ENCODE measurements at regions not wholly inside any gene's neighbourhood (a gene's known extent, or its start where the extent isn't known, plus 50 kb on each side); places are given as distances from the start of the nearest gene placed in this dataset.
"Not testable (repeated sequence)": the region's sequence is repeated elsewhere in the genome, so short reads cannot be mapped to it uniquely, and the experiment has no call there.

DNA sequence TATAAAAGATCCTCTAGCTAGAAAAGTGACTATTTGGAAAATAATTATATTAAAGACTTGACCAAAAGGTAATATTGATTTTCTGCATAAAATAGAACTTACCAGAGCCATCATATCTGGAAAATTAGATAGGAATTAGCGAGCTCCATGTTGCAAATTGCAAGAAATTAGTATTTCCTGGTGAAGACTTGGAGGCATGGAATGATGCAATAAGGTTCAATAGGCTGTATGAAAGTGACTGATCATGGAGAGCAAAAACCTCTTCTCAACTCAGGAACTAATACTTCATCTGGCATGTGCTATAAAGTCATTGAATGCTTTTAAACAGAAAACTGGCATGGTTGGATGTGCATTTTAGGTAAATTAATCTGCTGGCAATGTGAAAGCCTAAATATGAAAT lies 66.3 kb upstream of the UFM1 start:
- DNase-seq (ENCODE audit: low spot score), result peak; percentile 6

DNA sequence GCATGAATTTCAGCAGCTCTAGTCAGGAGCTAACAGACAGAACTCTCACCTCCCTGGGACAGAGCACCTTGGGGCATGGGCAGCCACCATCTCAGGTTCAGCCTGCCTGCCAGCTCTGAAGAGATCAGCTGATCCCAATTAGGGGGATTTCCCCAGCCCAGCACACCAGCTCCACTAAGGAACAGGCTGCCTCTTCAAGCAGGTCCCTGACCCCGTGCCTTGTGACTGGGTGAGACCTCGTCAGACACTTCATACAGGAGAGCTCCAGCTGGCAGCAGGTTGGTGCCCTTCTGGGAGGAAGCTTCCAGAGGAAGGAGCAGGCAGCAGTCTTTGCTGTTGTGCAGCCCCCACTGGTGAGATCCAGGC lies 84.5 kb upstream of the UFM1 start:
- no peak for DNase-seq (ENCODE audit: low spot score)

GRCh38 chr13:38264363-38265131 lies 85.1 kb upstream of the UFM1 start:
- no peak for DNase-seq (ENCODE audit: low spot score)

- DNase-seq (ENCODE audit: low spot score), result peak; percentile 77
Measured at GRCh38 chr13:38262211-38262610, 87.4 kb upstream of the UFM1 start.

DNA sequence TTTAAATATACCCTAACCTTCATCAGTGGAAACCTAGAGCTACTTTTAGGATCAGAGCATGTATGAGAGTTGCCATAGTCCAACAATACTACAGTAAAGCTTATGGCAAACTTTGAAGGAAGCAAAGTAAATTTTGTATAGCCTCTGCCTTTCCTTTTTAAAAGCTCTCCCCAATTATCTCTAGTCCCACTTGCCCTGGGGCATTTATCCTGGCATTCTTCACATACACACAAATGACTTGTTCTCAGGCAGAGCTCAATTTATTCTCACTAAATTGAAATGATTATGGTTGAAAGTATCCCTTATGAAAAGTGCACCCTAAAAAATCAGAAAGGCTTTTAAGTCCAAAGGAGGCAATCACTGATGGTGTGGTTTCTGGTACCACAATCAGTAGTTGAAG lies 94.1 kb upstream of the UFM1 start:
- DNase-seq (ENCODE audit: low spot score), result no peak

GRCh38 chr13:38239874-38240273 lies 109.8 kb upstream of the UFM1 start:
- DNase-seq (ENCODE audit: low spot score), result no peak

GRCh38 chr13:38228322-38228721 lies 121.3 kb upstream of the UFM1 start:
- no peak for DNase-seq (ENCODE audit: low spot score)

DNA sequence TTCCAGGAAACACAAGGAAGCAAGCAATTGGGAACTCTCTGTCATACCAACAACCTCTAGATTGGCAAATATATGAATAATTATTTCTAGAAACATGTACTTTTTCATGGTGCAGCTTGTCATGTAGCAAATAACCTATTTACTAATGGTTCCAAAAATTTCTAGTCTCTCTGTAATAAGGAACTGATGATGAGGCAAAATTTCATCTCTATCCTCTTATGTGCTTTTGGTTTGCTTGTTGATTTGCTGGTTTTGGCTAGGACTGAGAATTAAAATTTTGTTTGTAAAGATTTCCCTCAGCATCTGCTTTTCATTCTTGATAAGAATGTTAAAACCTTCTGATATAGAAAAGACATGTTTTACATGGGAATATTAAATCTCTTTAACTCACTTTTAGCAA lies 123.2 kb upstream of the UFM1 start:
- no peak for DNase-seq (ENCODE audit: low spot score)

- peak; percentile 13 for DNase-seq (ENCODE audit: low spot score)
Measured at GRCh38 chr13:38223089-38223488, 126.6 kb upstream of the UFM1 start.

DNA sequence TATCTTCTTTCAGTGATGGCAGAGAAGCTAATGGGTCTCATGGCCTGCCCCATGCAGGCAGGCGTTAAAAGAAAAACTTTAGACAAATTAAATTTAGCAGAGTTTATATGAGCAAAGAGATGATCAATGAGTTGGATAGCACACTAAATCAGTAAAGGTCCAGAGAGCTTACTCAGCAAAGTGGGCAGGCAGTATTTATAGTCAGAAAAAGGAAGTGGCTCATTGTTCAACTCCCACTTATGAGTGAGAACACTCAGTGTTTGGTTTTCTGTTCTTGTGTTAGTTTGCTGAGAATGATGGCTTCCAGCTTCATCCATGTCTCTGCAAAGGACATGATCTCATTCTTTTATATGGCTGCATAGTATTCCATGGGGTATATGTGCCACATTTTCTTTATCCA lies 128.5 kb upstream of the UFM1 start:
- not testable (repeated sequence) for DNase-seq (ENCODE audit: low spot score)

DNA sequence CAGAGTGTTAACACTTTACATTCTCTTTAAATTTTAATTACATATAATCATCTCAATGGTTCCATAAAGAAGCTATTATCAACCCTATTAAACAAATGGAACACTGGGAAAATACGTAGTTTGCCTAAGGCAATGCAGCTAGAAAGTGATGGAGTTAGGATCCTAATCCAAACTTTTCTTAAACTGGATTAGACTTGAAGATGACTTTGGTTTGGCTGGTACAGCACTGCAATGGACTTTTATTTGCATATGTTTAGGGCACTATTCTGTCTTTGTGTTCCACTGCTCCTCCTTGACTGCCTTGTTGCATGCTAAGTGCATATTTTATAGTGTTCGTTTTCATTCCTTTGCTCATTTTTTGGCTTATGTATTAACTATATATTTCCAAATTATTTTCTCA lies 133.5 kb upstream of the UFM1 start:
- no peak for DNase-seq (ENCODE audit: low spot score)

DNA sequence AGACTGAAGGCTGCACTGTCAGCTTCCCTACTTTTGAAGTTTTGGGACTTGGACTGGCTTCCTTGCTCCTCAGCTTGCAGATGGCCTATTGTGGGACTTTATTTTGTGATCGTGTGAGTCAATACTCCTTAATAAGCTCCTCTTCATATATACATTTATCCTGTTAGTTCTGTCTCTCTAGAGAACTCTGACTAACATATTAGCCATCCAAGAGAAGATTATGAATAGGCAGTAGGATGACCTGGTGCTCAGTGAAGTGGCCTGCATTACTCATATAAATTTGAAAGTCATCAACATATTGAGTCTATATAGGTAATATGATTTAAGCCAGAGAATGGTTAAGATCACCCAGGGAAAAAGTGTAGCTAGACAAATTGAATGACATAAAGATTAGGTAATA lies 136.3 kb upstream of the UFM1 start:
- peak; percentile 5 for DNase-seq (ENCODE audit: low spot score)

DNA sequence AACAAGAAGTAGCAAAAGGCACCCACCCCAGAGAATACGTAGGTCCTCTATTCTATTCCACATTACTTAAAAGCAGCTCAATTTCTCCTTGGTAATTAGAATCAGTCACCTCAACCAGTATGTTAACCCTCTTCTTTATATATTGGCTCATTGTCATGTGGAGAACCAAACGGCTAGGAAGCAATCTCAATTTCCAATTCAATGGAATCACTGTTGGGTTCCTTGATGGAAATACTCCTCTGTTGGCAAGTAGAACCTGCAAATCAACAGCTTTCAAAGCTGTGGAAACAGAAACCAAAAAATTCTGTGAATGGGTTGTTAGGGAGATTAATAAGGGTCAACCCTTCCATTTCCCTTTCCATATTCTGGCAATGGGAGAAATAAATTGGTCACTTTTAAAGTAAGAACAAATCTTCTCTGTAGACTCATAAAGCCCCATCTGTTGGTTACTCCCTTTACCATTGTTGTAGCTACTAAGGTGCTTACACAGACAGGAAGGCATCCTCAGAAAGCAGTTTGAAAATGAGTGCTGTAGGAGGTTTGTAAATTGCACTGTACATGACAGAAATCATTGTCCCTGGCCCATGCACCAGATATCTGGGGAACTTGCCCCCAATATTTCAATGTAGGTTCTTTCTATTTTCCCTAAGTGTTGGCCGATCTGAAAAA lies 138.6 kb upstream of the UFM1 start:
- DNase-seq (ENCODE audit: low spot score), result no peak

DNA sequence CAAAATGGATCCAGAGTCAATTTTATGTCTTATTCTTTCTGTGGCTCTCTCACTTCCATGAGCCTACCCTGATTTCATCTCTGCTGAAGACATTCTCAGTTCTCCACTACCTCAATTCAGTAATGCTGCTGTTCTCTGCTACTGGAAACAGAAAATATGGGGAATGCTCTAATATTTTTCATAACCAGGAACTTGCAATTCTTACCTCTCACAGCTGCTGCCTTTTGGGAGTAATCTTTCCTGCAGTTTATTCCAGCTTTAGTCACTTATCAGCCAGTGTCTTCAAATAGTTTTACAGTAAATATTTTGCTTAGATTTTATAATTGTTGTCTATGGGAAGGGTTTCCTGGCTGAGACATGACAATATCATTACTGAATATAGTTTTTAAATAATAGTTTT lies 145.1 kb upstream of the UFM1 start:
- no peak for DNase-seq (ENCODE audit: low spot score)

GRCh38 chr13:38202740-38203139 lies 146.9 kb upstream of the UFM1 start:
- peak; percentile 37 for DNase-seq (ENCODE audit: low spot score)

- no peak for DNase-seq (ENCODE audit: low spot score)
Measured at GRCh38 chr13:38191016-38191415, 158.6 kb upstream of the UFM1 start.

DNA sequence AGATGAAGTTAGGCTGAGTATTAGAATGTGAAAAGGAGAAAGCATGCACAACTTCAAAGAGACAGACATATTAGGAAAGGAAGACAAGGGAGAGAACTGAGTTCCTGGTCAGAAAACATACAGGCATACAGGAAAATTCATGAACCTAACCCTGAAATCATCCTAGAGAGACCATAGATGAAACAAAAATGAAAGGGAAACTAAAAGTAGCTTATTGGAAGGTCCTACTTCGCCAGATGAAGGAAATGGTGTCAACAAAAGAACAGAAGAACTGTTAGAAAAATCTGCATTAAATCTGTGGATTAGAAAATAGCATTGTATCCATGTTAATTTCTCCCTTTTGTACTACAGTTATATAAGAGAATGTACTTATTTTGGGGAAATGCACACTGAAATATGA lies 169.0 kb upstream of the UFM1 start:
- no peak for DNase-seq (ENCODE audit: low spot score)

- peak; percentile 32 for DNase-seq (ENCODE audit: low spot score)
Measured at GRCh38 chr13:38180126-38180525, 169.5 kb upstream of the UFM1 start.

DNA sequence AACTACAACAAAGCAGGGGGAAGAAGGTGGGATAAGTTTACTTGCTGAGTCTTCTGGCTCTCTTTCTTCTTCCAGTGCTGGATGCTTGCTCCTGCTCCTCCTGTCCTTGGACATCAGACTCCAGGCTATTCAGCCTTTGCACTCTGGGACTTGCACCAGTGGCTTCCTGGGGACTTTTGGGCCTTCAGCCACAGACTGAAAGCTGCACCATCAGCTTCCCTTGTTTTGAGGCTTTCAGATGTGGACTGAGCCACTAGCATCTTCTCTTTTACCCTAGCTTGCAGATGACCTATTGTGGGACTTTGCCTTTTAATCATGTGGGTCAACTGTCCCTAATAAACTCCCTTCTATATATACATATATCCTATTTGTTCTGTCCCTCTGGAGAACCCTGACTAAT lies 173.0 kb upstream of the UFM1 start:
- no peak for DNase-seq (ENCODE audit: low spot score)

GRCh38 chr13:38173403-38173802 lies 176.2 kb upstream of the UFM1 start:
- no peak for DNase-seq (ENCODE audit: low spot score)

- no peak for DNase-seq (ENCODE audit: low spot score)
Measured at GRCh38 chr13:38167164-38167822, 182.4 kb upstream of the UFM1 start.

DNA sequence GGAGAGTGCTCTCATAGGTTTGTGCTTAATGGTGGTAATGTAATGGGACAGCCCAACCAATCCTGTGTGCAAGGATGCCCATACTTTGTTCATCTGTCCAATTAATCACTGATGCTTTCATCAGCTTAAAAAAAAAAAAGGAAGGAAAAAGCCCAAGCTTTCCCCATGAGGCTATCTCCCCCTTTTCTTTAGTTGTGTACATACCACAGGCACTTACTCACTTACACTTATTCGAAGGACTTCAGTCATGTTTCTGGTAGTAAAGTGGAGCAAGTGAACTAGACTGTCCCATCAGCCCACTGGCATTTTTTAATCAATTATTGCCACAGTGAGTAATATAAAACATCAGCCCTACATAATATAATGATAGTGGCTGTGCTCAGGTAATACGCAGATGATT lies 183.5 kb upstream of the UFM1 start:
- peak; percentile 10 for DNase-seq (ENCODE audit: low spot score)

GRCh38 chr13:38160131-38160530 lies 189.5 kb upstream of the UFM1 start:
- DNase-seq (ENCODE audit: low spot score), result no peak

Measured in GM03348 (cell line).